ENCODE measurements at regions not wholly inside any gene's neighbourhood (a gene's known extent, or its start where the extent isn't known, plus 50 kb on each side); places are given as distances from the start of the nearest gene placed in this dataset.

DNA sequence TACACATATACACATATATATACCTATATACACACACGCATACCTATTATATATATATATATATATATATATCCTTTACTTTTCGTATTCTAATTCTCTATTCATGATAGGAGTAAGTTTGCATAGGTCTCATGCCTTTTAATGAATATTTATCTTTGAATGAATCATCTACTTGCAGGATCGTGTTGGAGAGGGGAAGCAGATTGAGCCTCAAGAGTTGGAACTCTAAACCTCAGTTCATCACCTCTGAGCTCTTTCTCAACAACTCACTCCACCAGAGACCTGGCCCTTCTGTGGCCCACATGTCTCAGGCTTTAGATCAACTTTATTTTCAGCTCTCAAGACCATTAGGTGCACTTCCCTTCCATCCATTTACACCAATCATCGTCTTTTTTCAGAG lies 490.4 kb upstream of the ID2 start:
- no peak for DNase-seq

- no peak for DNase-seq
Measured at GRCh38 chr2:8193146-8193545, 488.7 kb upstream of the ID2 start.

DNA sequence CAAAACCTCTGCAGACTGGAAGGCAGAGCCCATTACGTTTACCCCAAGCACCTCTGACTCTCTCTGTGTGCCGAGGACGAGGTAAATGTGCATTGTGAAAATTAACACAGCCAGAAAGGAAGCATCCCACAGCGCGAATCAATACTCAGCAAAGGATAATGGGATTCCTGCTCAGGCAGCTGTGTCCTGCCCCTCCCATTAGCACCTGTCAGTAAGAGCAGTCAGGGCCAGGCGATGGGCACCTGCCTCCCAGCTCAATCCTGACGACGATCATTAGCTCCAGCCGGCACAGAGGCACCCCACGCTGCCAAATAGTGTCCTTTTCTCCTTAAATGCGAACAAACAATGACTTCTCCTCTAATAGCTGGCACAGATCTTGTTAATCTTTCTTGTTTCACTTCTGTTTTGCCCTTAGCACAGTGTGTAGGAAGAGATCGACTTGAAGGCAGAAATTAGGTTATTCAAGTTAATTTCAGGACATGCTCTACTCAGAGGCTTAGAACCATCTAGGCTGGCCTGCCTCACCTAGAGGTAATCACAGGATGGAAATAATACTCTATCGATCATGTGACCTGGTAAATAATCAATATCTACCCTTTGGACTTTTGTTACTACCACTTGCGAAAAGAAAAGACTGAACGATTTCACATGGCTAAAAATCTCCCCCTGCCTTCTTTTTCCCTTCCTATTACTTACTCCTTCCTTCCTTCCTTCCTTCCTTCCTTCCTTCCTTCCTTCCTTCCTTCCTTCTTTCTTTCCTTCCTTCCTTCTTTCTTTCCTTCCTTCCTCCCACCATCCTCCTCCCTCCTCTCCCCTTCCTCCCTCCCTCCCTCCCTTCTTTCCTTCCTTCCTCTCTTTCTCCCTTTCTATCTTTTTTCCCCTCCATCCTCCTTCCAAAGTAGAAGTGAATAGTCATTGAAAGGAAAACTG lies 487.9 kb upstream of the ID2 start:
- peak; percentile 57 for DNase-seq

DNA sequence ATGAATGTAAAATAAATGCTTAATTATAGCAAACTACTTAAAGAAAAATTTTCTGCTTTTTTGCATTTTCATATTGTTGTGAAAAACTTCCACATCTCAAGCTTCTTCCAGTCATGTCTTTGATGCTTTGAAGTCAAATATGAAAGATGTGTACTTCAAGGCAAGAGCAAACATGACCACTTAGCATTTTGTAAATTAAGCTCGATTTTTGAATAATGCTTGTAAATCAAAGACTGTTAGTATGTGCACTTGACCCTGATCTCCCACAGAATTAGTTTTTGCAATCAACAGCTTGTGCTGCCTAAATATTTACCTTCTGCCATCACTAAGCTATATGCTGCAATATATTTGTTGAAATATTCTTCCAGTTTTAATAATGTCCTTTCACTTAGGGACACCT lies 486.1 kb upstream of the ID2 start:
- DNase-seq: no peak

DNA sequence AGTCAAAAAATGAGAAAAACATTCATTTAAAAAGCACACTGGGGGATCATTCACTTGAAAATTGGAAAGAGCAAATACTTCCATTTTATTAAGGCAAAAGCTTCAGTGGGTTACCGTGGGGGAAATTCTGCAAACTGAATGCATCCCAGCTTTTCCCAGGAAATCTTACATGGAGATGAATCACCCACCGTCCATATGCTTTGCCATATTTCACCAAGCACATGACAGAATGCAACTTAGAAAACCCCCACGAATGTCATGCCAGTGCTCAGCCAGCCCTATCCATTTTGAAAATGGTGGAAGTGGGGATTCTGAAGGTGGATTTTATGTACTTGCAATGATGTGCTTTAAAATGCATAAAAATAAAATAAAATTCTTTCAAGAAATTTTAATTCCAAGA lies 485.5 kb upstream of the ID2 start:
- no peak for DNase-seq

DNA sequence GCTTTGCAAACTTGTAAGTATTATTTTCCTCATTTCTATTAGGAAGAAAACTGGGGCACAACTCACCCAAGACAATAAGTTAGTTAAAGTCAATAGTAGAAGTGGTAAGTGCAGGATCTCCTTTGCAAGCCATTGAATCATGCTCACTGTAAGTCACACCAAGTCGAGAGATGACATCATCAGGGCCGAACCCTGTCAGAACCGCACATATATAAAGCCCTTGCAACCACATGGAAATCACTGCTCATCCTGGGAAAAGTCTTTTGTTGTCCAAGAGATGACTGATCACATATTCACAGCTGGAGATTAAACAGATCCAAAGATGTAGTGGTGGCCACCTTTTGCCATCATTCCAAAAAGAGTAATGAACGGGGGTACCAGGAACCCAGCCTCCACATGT lies 484.8 kb upstream of the ID2 start:
- DNase-seq: no peak

- DNase-seq: no peak
Measured at GRCh38 chr2:8197825-8198224, 484.0 kb upstream of the ID2 start.

DNA sequence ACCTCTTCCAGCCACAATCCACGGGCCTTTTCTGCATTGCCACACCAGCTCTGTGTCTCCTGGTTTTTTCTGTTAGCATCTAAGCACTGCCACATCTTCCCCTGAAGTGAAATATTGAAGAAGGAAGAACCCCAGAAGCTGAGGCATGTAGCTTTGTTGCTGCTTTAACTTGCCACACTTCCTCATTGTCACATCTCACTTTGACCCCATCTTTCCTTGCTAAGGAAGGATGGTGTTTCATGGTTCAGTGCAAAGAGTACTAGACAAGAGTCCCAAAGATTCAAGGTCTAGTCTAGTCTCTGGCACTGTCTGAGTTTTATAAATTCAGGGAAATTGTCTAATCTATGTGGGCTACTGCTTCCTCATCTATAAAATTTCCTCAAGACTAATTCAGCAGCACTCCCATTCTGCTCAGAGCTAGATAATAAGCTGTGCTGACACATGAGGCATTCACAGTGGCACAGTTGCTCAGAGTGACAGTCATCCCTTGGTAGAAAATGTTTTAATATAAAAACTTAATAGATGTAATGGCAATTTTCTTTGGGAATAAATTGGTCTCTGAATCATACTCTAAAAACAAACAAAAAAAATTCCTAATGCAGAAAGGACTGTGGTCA lies 483.0 kb upstream of the ID2 start:
- no peak for DNase-seq

GRCh38 chr2:8202132-8202531 lies 479.7 kb upstream of the ID2 start:
- peak; percentile 24 for DNase-seq

- no peak for DNase-seq
Measured at GRCh38 chr2:8203364-8203763, 478.5 kb upstream of the ID2 start.

DNA sequence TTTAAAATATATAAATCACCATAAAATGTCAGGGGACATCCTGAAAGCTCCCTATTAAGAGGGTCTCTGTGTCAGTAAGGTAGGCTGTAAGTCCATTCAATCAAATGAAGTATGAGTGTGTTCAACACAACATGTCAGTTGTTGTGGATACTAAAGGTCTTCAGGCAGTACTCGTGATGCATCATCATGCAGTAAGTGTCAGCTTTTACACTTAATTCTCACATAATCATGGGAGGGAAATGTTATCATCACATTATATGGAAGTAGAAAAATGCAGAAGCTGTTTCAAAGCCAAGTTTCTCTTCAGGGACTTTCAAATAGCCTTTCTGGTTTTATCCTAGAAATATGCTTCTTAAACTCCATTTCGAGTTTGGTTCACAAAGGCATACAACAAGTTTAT lies 477.1 kb upstream of the ID2 start:
- DNase-seq: no peak

DNA sequence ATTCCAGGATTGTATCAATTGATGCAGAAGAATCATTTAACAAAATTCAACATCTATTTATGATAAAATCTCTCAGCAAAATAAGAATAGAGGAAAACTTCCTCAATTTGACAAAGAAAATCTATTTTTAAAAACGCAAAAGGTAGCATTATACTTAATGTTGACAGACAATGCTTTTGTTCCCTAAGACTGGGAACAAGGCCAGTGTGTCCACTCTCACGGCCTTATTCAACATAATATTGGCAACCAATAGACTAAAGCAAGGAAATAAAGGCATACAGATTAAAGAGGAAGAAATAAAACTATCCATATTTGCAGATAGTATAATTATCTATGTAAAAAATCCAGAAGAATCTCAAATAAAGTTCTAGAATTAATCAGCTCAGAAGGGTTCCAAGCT lies 472.4 kb upstream of the ID2 start:
- DNase-seq: no peak

DNA sequence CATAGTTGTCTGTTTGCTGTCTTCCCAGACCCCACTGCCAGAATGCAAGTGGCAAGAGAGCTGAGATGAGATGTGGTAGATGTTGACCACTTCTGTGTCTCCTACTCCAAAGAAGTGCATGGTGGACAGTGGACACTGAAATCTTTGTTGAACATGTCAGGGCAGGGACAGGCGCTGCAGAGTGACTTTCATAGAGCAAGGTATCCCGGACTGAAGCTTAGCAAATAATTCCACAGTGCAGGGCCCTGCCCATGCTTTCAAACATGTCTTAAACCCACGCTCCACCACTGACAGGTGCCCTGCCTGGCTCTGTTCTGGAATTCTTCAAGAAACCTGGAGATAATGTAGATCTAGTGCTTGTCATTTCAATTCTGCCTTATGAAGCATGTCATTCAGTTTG lies 470.5 kb upstream of the ID2 start:
- no peak for DNase-seq

DNA sequence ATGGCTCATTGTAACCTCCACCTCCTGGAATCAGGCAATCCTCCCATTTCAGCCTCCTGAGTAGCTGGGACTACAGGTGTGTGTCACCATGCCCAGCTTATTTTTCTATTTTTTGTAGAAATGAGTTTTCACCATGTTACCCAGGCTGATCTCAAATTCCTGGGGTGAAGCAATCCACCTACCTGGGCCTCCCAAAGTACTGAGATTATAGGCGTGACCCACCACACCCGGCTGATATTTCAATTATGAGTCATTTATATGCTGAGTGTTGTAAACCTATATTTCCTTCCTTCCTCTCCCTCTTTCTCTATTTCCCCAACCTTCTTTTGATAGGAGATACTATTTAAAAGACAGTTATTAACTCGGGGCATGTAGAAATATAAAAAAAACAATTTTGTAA lies 469.6 kb upstream of the ID2 start:
- DNase-seq: no peak

- DNase-seq: no peak
Measured at GRCh38 chr2:8214036-8214615, 467.7 kb upstream of the ID2 start.

- DNase-seq: no peak
Measured at GRCh38 chr2:8215159-8215863, 466.5 kb upstream of the ID2 start.

DNA sequence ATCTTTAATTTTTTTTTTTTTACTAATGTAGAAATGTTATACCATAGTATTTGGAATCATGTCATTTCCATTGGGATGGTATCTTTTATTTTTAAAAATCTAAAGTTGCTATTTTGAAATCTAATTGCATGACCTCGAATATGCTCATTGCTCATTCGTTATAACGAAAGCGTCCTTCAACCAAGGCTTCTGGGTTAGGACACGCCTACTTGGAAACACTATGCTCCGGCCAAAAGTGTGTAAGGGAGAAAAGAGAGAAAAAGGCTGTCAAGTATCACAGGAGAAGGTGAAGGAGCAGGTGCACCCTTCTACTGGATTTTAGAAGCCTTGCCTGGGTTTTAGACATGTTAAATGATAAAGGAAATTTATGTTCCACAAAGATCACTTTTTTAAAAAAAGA lies 465.9 kb upstream of the ID2 start:
- no peak for DNase-seq

DNA sequence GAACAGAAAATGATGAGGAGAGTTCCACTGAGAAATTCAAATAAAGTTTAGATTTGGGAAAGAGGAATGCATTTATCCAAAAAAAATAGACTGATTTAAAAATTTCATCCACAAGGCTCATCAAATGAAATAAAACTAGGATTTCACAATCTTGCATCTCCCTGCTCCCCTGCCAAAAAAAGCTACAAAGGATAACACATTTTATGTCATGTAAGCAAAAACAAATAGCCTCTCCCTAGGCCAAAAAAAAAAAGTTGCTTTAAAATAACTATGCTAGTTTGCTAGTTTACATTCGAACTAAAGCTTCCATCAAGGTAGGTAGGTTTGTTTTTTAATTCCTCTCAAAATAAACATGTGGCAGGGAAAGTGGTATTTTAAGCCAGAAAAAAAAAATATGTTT lies 465.5 kb upstream of the ID2 start:
- DNase-seq: no peak

GRCh38 chr2:8217468-8218030 lies 464.3 kb upstream of the ID2 start:
- no peak for DNase-seq

GRCh38 chr2:8219096-8219495 lies 462.8 kb upstream of the ID2 start:
- no peak for DNase-seq

DNA sequence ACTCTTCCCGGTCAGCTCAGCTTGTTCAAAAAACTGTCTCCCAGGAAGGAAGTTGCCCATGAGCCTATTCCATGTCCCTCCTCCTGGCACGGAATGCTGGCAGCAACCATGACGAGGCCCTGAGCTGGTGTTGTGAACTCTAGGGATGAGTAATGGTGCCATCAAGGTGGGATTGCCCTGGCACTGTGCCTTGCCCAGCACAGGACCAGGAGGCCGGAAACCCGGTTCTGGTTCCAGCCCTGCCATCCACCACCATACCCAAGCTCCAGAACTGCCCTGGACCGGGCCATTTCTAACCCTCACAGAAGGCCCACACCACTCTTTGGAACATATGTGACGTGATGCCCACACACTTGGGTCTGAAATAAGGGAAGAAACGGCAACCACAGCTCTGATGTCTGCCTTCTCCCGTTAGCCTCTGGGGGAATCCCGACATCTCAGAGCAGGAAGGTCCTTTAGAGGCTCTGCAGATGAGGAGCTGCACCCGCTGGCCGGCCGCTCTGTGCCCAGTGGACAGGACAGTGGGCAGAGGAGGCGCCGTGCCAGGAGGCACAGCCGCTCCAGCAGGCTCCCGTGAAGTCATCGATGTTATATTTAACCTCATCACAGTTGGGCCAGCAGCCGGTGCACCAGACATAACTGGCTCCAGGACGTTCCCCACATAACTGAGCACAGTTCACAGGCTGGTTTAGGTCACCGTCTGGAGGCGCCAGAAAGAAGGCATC lies 462.1 kb upstream of the ID2 start:
- DNase-seq: no peak

DNA sequence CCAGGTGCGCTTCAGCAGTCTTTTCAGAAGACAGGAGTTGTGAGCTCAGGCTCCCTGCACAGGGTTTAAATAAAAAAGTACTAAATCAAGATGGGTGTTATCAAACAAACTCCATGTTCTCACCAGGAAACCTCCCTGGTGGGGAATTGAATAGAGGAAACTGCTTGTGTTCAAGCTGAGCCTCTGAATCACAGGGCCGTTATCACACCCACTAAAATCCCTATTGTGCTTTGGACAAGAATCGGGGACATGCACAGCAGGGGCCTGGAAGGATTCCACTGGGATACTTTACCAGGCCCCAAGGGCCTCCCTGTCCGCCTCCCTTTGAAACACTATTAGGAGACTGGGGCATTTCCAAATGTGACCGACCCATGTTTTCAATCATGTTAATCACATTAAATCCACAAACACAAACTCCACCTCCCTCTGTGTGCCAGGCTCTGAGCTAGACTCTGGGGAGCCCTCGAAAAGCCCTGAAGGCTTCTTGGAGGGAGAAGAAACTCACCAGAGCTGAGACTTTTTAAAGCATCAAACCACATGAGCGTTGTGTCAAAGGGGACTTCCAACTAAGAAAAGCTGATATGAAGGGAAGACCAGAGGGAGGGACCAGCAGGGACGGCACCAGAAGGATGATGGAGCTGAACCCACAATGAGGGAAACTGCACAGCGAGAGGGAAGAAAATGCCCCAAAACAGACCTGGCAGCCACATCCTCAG lies 458.7 kb upstream of the ID2 start:
- DNase-seq: no peak
